ENCODE measurements at regions not wholly inside any gene's neighbourhood (a gene's known extent, or its start where the extent isn't known, plus 50 kb on each side); places are given as distances from the start of the nearest gene placed in this dataset.

DNA sequence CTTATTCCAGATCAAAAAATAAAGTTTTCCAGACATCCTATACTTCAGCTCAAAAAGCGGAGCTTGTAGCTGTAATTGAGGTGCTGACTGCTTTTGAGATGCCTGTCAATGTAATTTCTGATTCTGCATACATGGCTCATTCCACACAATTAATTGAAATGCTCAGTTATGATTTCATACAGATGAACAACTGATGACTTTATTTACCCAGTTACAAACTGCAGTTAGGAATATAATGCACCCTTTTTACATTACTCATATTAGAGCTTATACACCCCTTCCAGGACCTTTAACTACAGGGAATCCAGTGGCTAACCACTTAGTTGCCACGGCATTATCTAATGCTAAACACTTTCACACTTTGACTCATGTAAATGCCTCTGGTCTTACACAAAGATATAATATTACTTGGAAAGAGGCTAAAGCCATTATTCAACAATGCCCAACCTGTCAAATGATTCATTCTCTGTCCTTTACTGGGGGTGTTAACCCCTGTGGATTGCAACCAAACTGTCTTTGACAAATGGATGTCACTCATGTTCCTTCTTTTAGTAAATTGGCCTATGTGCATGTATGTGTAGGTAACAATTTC, 147.3 kb downstream of the ZNF33B start:
- H3K4me3 ChIP-seq (ENCODE audit: low read length), result no peak overlapping the region
- Mint-ChIP-seq H3K9me3 (peaks cover 2% of the 10 kb centered on the region), H3K27me3 (peaks cover 3% of the 10 kb centered on the region), H3K27ac (no peak overlapping the region), H3K4me1 (ENCODE audit: low read depth) (no peaks in the 10 kb centered on the region), H3K36me3 (ENCODE audit: low read depth) (no peaks in the 10 kb centered on the region), H3K4me3 (no peak overlapping the region)
- no peaks in the 10 kb centered on the region for H3K36me3 ChIP-seq (ENCODE audit: insufficient read depth, low read length)
- no peak overlapping the region for H3K27ac ChIP-seq (ENCODE audit: low read depth in 1 of 2, low read length in 2 of 2)
- no peaks in the 10 kb centered on the region for H3K4me1 ChIP-seq (ENCODE audit: insufficient read depth, low read length)
- no peaks in the 10 kb centered on the region for H3K27me3 ChIP-seq (ENCODE audit: control insufficient read depth in 1 of 2, insufficient read depth in 2 of 2, low read length in 2 of 2)
- DNase-seq, result no peak
- ChIA-PET CTCF (no interaction called here), POLR2A (no interaction called here)
- TF ChIP-seq, protein P1, sequence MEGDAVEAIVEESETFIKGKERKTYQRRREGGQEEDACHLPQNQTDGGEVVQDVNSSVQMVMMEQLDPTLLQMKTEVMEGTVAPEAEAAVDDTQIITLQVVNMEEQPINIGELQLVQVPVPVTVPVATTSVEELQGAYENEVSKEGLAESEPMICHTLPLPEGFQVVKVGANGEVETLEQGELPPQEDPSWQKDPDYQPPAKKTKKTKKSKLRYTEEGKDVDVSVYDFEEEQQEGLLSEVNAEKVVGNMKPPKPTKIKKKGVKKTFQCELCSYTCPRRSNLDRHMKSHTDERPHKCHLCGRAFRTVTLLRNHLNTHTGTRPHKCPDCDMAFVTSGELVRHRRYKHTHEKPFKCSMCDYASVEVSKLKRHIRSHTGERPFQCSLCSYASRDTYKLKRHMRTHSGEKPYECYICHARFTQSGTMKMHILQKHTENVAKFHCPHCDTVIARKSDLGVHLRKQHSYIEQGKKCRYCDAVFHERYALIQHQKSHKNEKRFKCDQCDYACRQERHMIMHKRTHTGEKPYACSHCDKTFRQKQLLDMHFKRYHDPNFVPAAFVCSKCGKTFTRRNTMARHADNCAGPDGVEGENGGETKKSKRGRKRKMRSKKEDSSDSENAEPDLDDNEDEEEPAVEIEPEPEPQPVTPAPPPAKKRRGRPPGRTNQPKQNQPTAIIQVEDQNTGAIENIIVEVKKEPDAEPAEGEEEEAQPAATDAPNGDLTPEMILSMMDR (IDR thresholded peaks at IDR 0.05), result no peak
- peaks cover 0 to 4% of the 10 kb centered on the region in 2 experiments for H3K9me3 ChIP-seq (ENCODE audit: control insufficient read depth in 1 of 2, insufficient read depth in 1 of 2, low read length in 2 of 2)
- no peak for ATAC-seq (ENCODE audit: poor library complexity)
- intact Hi-C loops (cut with DNase I, micrococcal nuclease), result no loop called here

DNA sequence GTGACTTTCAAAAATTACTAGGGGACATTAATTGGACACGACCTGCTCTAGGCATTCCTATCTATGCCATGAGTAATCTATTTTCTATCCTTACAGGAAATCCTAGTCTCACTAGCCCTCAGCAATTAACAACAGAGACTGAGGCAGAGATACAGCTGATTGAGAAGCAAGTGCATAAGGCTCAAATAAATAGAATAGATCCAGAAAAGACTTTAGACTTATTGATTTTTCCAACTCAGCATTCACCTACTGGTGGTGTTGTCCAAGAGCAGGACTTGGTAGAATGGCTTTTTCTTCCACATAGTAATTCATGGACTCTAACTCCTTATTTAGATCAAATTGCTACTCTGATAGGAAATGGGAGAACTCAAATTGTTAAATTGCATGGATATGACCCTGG, 148.0 kb downstream of the ZNF33B start:
- H3K27me3 Mint-ChIP-seq, result peaks cover 3% of the 10 kb centered on the region
- no peak overlapping the region for H3K4me3 Mint-ChIP-seq
- TF ChIP-seq, protein P1 (IDR thresholded peaks at IDR 0.05), result no peak
- CTCF ChIA-PET, result no interaction called here
- no peak overlapping the region for H3K27ac Mint-ChIP-seq
- DNase-seq (no peak), ATAC-seq (ENCODE audit: poor library complexity) (no peak)
- Histone ChIP-seq H3K27ac (ENCODE audit: low read depth in 1 of 2, low read length in 2 of 2) (no peak overlapping the region), H3K4me3 (ENCODE audit: low read length) (no peak overlapping the region), H3K27me3 (ENCODE audit: control insufficient read depth in 1 of 2, insufficient read depth in 2 of 2, low read length in 2 of 2) (no peaks in the 10 kb centered on the region), H3K36me3 (ENCODE audit: insufficient read depth, low read length) (no peaks in the 10 kb centered on the region), H3K4me1 (ENCODE audit: insufficient read depth, low read length) (no peaks in the 10 kb centered on the region), H3K9me3 (ENCODE audit: control insufficient read depth in 1 of 2, insufficient read depth in 1 of 2, low read length in 2 of 2) (peaks cover 0 to 4% of the 10 kb centered on the region in 2 experiments)
- POLR2A ChIA-PET, result no interaction called here
- peaks cover 2% of the 10 kb centered on the region for H3K9me3 Mint-ChIP-seq
- no peaks in the 10 kb centered on the region for H3K36me3 Mint-ChIP-seq (ENCODE audit: low read depth)
- intact Hi-C loops (cut with DNase I, micrococcal nuclease), result no loop called here
- no peaks in the 10 kb centered on the region for H3K4me1 Mint-ChIP-seq (ENCODE audit: low read depth)

DNA sequence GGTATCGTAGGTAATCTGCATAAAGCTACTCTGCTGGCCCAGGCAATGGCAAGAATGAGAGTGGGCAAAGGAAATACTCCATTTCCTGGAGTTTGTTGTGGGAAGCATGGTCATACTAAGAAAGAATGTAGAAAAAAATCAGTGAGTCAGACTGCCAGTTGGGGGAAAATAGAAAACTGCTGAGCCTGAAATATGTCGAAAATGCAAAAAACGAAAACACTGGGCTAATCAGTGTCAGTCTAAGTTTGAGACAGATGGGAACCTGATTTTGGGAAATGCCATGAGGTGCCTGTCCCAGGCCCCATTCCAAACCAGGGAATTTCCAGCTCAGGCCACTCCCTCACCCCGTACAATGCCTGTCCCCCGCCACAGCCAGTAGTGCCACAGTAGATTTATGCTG, 150.0 kb downstream of the ZNF33B start:
- Mint-ChIP-seq H3K9me3 (peaks cover 2% of the 10 kb centered on the region), H3K27me3 (no peaks in the 10 kb centered on the region), H3K27ac (no peak overlapping the region), H3K36me3 (ENCODE audit: low read depth) (no peaks in the 10 kb centered on the region), H3K4me1 (ENCODE audit: low read depth) (no peaks in the 10 kb centered on the region), H3K4me3 (no peak overlapping the region)
- peaks cover 0 to under 1% of the 10 kb centered on the region in 2 experiments for H3K27me3 ChIP-seq (ENCODE audit: control insufficient read depth in 1 of 2, insufficient read depth in 2 of 2, low read length in 2 of 2)
- DNase-seq, result no peak
- H3K36me3 ChIP-seq (ENCODE audit: insufficient read depth, low read length), result no peaks in the 10 kb centered on the region
- no peak overlapping the region for H3K4me3 ChIP-seq (ENCODE audit: low read length)
- no peaks in the 10 kb centered on the region for H3K4me1 ChIP-seq (ENCODE audit: insufficient read depth, low read length)
- intact Hi-C loops (cut with DNase I, micrococcal nuclease), result no loop called here
- ChIA-PET POLR2A (no interaction called here), CTCF (no interaction called here)
- TF ChIP-seq, protein P1 (IDR thresholded peaks at IDR 0.05), result no peak
- no peak overlapping the region for H3K27ac ChIP-seq (ENCODE audit: low read depth in 1 of 2, low read length in 2 of 2)
- peaks cover 0 to 4% of the 10 kb centered on the region in 2 experiments for H3K9me3 ChIP-seq (ENCODE audit: control insufficient read depth in 1 of 2, insufficient read depth in 1 of 2, low read length in 2 of 2)
- no peak for ATAC-seq (ENCODE audit: poor library complexity)
